Dermis blood vessel endothelial cell (primary cell): ENCODE measurements at regions not wholly inside any gene's neighbourhood (a gene's known extent, or its start where the extent isn't known, plus 50 kb on each side); places are given as distances from the start of the nearest gene placed in this dataset.

Experiments used
- DNase-seq: peaks from one replicate; pipeline ENCODE4 v3.0.0; 2010

DNA sequence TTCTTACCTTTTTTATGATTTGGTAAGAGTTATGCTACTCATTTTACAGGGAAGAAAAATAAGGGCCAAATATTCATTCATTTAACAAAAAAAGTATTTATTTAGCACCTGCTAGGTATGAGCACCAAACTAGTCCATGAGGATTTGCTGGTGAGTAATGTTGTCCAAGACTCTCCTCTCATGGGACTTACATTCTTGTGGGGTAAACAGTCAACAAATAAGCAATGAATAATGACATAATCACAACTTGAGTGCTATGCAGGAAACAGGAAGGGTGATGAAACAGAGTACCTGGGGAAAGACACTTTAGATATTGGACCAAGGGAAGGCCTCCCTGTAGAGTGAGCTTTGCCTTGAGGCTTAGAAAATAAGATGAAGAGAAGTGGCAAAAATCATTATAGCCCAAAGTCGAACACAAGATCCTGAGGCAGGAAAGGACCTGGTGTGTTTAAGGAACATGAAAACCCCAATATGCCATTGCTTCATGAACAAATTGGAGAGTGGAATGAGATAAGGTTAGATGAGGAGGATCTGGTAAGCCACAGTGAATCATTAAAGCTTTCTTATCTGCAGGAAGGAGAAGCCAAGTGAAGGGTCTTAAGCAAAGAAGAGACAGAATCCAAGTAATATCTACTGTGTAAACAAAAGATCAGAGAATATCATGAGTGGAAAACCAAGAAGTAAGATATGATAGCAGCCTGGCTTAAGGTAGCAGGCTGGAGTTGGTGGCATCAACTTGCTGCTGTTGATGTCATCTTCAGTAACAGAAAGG is 294.5 kb upstream of the NBEA start:
- DNase-seq: no peak

GRCh38 chr13:34654203-34654602 is 287.9 kb upstream of the NBEA start:
- no peak for DNase-seq

DNA sequence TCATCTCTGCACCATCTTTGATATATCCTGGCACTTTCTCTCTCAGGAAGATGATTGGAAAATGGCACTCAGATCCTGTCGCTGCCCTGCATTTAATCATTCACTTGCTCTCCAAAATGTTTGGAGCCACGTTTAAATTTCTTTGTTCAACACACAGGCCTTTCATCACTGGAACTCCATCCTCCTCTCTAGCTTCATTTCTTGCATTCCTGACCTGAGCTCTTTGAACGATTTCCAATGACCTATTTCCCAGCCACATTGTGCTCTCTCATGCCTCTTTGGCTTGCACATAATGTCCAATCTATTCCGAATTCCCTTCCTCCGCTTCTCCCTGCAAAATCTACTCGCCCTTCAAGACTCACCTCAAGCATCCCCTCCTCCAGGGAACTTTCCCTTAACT is 287.4 kb upstream of the NBEA start:
- no peak for DNase-seq

DNA sequence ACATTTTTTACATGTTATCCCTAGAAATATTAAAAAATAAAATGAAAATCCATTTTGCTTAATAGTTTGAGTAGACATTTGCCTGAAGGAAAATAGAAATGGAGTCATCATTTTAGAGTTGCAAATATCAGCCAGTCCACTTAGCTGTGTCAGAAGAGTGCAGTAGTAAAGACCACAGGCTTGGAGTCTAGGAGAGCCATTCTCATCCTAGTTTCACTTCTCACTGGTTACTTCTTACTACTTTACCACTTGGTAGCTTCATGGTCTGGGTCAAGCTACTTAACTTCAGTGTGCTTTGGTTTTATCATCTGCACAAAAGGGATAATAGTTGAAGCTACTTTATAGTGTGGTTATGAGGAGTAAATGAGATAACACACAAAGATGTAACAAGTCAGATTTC is 286.5 kb upstream of the NBEA start:
- DNase-seq: no peak

- no peak for DNase-seq
Measured at GRCh38 chr13:34657716-34658115, 284.4 kb upstream of the NBEA start.

GRCh38 chr13:34667286-34668218 is 274.5 kb upstream of the NBEA start:
- DNase-seq: no peak

DNA sequence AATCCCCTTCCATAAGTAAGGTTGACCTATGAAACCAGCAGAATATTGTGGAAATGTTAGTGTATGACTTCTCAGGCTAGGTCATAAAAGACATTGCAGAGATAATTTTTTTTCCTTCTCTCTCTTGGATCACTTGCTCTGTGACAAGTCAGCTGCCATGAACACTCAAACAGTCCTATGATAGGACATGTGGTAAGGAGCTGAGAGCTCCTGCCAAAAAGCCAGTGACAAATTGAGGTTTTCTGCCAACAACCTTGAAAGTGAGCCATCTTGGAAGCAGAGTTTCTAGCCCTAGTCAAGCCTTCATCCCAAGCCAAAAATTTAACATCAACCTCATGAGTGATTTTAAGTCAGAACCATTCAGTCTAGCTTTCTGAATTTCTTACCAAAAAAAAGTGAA is 270.9 kb upstream of the NBEA start:
- DNase-seq: no peak

DNA sequence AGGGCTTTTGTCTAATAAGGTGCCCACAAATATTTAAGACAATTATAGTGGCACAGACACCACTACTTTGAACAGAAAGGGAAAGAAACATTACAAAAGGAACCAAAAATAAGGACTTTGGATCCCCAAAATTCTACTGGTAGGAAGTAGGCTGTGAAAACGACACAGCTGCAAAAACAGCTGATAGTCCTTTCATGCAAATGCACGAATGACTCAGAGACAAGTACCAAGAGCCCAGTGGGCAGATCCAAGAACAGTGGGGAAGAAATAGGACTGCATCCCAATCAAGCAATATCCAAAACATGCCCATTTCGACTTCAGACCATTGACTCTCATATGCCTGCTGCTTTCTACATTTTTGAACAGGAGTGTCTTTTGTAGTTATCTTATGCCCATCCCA is 269.4 kb upstream of the NBEA start:
- DNase-seq: no peak

DNA sequence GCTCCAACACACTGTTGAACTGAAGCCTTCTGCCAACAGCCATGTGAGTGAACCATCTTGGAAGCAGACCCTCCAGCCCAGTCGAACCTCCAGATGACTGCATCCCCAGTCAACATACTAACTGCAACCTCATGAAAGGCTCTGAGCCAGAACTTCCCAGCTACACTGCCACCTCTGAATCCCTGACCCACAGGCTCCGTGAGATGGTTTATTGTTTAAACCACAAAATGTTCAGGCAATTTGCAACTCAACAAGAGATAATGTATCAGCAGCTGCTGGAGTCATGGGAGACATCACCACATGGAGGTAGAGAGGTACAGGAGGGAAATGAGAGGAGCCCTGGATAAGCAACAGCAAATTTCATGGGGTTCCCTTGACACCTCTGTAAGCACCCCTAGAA is 266.4 kb upstream of the NBEA start:
- DNase-seq: no peak

DNA sequence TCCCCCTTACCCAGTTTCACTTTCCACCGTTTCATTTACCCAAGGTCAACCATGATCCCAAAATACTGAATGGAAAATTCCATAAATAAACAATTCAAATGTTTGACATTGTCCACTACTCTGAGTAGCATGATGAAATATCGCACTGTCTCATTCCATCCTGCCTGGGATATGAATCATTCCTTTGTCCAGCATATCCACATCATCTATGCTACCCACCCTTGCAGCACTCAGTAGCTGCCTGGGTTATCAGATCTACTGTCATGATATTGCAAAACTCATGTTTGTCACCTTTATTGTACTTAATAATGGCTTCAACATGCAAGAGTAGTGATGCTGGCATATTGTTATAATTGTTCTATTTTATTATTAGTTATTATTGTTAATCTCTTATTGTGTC is 263.9 kb upstream of the NBEA start:
- DNase-seq: no peak

GRCh38 chr13:34681405-34681955 is 260.6 kb upstream of the NBEA start:
- no peak for DNase-seq

DNA sequence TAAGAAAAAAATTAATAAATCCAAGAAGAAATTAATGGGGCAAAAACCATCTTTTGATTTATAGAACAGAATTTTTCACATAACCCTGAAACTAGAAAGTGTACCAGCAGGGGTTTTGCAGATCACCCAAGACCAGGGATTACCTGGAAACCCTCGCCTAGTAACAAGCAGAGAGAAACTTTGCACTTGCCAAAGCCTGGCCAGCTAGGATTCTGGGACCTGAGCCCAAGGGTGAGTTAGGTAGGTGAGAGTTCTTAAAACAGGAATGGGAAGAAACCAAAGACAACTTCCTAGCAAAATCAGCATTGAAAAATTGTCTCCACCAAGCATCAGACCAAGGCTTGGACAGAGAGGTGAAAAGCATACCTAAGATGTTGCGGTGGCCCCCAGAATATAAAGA is 247.0 kb upstream of the NBEA start:
- DNase-seq: no peak

GRCh38 chr13:34696296-34696695 is 245.8 kb upstream of the NBEA start:
- no peak for DNase-seq

DNA sequence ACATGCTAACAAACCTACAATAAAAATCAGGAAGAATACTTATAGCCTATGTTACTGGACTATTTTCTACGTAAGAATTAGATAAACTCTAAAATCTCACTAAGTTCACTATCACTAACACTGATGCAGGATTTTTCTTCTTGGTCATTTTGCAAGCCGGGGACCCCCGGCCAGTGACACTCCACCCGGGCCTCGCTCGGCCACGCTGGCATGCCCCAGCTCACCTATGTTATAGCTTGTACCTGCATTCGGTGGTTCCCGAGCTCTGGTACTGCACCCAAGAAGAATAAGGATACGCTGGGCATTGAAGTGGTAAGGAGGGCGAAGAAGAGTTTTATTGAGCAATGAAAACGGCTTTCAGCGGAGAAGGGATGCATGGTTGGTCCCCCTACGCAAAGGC is 245.3 kb upstream of the NBEA start:
- DNase-seq: no peak

DNA sequence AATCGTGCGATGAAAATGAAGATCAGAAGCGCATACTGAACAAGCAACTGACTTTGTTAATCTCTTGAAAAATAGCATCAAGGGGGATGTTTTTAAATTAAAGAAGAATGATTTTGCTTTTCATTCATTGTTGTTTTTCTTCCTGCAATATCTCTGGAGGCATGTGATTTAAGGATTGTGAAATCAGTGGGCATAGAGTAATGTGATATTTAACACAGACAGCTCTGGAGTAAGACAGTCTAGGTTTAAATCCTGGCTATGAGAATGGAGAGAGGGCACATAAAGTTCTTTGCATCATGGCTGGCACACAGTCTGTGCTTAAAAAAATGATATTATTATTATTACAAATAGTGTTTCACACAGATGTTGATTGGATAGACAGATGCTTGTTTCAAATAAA is 243.1 kb upstream of the NBEA start:
- DNase-seq: no peak

DNA sequence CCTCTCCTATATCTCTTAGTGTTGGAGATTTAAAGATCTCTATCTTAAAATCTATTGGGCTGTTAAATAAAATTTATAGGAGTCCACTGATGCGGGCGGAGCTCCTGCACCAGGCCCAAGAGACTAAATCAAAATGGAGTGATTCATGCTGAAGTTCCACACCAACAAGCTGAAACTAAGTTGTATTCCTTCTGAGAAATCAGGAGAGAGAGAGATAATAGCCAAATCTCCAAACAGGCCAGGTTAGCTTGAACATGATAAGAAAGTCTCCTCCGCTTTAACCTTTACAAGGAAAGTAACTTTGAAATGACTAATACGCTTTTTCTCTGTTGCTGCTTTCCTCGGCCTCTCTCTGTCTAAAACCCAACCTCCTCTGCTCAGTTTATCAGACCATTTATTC is 241.9 kb upstream of the NBEA start:
- DNase-seq: no peak

DNA sequence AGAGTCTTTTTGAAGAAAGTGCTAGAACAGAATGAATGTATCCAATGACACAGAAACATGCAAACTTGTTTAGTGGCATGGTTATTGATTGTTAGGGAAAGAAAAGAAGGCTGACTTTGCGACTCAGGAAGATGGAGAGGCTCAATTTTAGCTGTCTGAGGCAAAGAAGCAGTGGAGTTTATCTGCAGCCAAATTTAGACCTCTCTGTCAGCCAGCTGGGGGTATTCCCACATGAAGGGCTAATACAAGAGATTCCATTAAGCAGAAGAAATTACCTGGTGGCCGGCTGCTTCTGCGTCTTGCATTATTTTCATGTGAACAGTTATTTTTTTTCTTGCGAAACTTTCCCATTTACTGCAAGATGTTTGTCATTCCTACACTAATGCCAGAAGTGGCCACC is 240.2 kb upstream of the NBEA start:
- DNase-seq: no peak

- DNase-seq: no peak
Measured at GRCh38 chr13:34708566-34709313, 233.3 kb upstream of the NBEA start.

DNA sequence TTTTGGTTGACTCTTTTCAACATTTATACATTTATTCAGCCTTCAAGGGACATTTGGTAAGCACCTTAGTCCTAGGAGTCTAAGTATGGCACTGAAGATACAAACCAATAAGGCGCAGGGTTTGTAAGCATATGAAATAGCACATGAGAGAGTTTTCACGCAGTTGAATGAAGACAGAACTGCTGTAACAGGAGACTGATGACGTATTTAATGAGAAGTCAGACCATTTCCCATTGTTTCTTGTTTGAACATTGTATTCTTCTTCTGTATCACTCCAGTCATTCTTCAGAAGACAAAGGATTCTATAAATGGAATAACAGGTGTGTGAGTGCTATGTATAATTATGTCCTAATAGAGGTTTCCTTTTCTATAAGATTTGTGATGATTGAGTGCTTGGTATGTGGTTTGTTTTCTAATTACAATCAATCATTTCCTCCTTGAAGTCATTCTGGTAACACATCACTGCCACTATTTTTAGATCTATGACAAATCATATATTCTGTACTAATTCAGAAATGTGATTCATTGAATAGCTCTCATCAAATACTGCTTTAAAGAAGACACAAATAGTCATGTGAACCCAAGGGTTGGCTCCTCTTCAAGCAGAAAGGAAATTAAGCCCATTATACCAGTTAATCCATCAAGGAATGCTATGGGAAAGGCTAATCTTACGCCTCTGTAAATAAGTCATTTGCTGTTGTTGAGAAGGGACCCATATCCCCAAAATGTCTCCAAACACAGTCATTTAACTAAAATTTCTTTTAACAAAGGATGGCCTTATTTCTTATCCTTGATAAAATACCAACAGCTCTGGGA is 222.8 kb upstream of the NBEA start:
- DNase-seq: no peak

DNA sequence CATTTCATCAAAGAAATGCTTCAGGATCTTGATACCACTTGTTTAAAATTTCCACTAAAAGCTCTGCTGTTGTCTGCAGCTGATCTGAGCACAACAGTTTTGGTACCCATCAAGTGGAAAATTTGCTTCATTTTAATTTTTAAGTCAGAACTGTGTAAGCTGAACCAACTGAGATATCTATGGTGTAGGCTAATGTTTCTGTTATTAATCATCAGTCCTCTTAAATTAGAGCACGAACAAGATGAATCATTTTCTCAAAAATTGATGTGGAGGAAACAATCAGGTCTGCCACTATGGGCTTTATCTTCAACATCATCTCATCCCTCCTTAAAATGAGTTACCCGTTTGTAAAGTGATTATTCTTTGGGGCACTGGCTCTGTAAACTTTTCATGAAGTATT is 221.5 kb upstream of the NBEA start:
- DNase-seq: no peak

- no peak for DNase-seq
Measured at GRCh38 chr13:34721631-34722595, 220.2 kb upstream of the NBEA start.
